ENCODE measurements at regions not wholly inside any gene's neighbourhood (a gene's known extent, or its start where the extent isn't known, plus 50 kb on each side); places are given as distances from the start of the nearest gene placed in this dataset.

DNA sequence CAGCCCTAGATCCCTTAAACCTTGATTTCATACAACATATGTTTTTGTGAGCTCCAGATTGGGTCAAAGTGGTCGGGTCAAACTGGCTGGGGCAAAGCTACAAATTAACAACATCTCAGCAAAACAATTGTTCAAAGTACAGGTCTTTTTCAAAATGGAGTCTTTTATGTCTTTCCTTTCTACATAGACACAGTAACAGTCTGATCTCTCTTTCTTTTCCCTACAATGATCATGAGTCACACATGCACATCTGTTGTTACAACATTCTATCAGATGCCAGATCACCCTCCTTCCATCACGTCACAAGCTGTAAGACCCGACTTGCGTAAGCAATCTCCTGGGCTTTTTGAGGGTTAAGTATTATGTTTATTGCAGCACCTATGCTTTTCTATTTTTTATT lies 55.1 kb downstream of the RHOB start (continued):
- TF ChIP-seq ZSCAN32 (CRISPR knock-in tag; IDR thresholded peaks at IDR 0.05) (peak; percentile 46; the same call in 1 of the 2 replicates), ZNF444 (CRISPR knock-in tag; IDR thresholded peaks at IDR 0.05) (peak; percentile 43; the same call in 1 of the 2 replicates), TEAD1 (CRISPR knock-in tag; IDR thresholded peaks at IDR 0.05) (peak in 1 of 2 experiments; percentile 75; a peak in 2 of 4 replicates), MAFF (IDR thresholded peaks at IDR 0.05; ENCODE audit: low read length) (no peak), NR2C1 (IDR thresholded peaks at IDR 0.05) (no peak), NR2C1 (tag; IDR thresholded peaks at IDR 0.05) (peak; percentile 51; the same call in 1 of the 2 replicates), ELF4 (CRISPR knock-in tag; IDR thresholded peaks at IDR 0.05) (0 out of 2 replicates have a peak, but pooled peaks have one; percentile 26), ZNF311 (CRISPR knock-in tag; IDR thresholded peaks at IDR 0.05) (no peak), ARID1B (IDR thresholded peaks at IDR 0.05) (peak; percentile 49; the same call in 1 of the 2 replicates), IRF9 (tag; IDR thresholded peaks at IDR 0.05) (peak; percentile 66; the same call in 1 of the 2 replicates), GTF2E2 (tag; IDR thresholded peaks at IDR 0.05) (peak; percentile 49; the same call in 1 of the 2 replicates), ZNF41 (CRISPR knock-in tag; conservative IDR thresholded peaks at IDR 0.05) (peak; percentile 81; the same call in 1 of the 2 replicates), ZNF696 (CRISPR knock-in tag; conservative IDR thresholded peaks at IDR 0.05) (no peak), NELFE (IDR thresholded peaks at IDR 0.05; ENCODE audit: insufficient read depth, insufficient read length) (no peak), PYGO2 (tag; IDR thresholded peaks at IDR 0.05) (peak; percentile 7; the same call in 1 of the 2 replicates), ERF (CRISPR knock-in tag; IDR thresholded peaks at IDR 0.05) (0 out of 2 replicates have a peak, but pooled peaks have one; percentile 33), DIDO1 (tag; IDR thresholded peaks at IDR 0.05; ENCODE audit: low read depth) (peak; percentile 59; the same call in 1 of the 2 replicates), CREB1 (IDR thresholded peaks at IDR 0.05) (no peak; the same call in 1 of the 2 replicates), CREB1 (CRISPR knock-in tag; IDR thresholded peaks at IDR 0.05) (peak; percentile 46; the same call in 1 of the 2 replicates), ZNF134 (CRISPR knock-in tag; conservative IDR thresholded peaks at IDR 0.05) (peak; percentile 58; the same call in 1 of the 2 replicates), SETDB1 (IDR thresholded peaks at IDR 0.05; ENCODE audit: low read length) (no peak), SOX6 (IDR thresholded peaks at IDR 0.05) (peak; percentile 76; the same call in 1 of the 2 replicates)
- TF ChIP-seq, protein P1, sequence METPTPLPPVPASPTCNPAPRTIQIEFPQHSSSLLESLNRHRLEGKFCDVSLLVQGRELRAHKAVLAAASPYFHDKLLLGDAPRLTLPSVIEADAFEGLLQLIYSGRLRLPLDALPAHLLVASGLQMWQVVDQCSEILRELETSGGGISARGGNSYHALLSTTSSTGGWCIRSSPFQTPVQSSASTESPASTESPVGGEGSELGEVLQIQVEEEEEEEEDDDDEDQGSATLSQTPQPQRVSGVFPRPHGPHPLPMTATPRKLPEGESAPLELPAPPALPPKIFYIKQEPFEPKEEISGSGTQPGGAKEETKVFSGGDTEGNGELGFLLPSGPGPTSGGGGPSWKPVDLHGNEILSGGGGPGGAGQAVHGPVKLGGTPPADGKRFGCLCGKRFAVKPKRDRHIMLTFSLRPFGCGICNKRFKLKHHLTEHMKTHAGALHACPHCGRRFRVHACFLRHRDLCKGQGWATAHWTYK (CRISPR knock-in tag; IDR thresholded peaks at IDR 0.05): peak; percentile 80
- TF ChIP-seq, protein P2, sequence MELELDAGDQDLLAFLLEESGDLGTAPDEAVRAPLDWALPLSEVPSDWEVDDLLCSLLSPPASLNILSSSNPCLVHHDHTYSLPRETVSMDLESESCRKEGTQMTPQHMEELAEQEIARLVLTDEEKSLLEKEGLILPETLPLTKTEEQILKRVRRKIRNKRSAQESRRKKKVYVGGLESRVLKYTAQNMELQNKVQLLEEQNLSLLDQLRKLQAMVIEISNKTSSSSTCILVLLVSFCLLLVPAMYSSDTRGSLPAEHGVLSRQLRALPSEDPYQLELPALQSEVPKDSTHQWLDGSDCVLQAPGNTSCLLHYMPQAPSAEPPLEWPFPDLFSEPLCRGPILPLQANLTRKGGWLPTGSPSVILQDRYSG (tag; conservative IDR thresholded peaks at IDR 0.05; ENCODE audit: low read depth): peak; percentile 38; the same call in 1 of the 2 replicates
- TF ChIP-seq, protein P3, sequence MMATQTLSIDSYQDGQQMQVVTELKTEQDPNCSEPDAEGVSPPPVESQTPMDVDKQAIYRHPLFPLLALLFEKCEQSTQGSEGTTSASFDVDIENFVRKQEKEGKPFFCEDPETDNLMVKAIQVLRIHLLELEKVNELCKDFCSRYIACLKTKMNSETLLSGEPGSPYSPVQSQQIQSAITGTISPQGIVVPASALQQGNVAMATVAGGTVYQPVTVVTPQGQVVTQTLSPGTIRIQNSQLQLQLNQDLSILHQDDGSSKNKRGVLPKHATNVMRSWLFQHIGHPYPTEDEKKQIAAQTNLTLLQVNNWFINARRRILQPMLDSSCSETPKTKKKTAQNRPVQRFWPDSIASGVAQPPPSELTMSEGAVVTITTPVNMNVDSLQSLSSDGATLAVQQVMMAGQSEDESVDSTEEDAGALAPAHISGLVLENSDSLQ (IDR thresholded peaks at IDR 0.05): peak; percentile 11; the same call in 1 of the 2 replicates
- TF ChIP-seq, protein P4, sequence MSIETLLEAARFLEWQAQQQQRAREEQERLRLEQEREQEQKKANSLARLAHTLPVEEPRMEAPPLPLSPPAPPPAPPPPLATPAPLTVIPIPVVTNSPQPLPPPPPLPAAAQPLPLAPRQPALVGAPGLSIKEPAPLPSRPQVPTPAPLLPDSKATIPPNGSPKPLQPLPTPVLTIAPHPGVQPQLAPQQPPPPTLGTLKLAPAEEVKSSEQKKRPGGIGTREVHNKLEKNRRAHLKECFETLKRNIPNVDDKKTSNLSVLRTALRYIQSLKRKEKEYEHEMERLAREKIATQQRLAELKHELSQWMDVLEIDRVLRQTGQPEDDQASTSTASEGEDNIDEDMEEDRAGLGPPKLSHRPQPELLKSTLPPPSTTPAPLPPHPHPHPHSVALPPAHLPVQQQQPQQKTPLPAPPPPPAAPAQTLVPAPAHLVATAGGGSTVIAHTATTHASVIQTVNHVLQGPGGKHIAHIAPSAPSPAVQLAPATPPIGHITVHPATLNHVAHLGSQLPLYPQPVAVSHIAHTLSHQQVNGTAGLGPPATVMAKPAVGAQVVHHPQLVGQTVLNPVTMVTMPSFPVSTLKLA (conservative IDR thresholded peaks at IDR 0.05): no peak
